ENCODE measurements at regions not wholly inside any gene's neighbourhood (a gene's known extent, or its start where the extent isn't known, plus 50 kb on each side); places are given as distances from the start of the nearest gene placed in this dataset.

DNA sequence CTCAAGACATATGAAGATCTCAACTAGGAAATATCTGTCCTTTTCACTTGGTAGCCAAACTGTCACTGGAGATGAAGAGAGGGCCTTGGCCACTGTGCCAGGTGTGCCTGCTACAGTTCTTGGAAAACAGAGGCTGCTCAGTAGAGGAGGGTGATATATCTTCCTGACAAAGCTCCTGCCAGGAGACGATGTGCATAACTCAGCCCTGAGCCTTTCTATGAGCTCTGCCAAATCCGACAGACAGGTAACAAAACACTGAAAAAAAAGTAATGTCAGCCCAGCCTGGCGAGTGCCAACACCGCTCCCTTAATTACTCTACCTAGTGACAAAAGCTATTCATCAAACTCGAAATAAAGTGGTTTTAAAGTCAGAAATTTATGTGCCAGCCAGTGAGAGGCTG lies 123.2 kb downstream of the MFSD1 start:
- no peak overlapping the region for H3K4me2 ChIP-seq
- Mint-ChIP-seq H3K27me3 (ENCODE audit: insufficient read depth, low read depth) (no peaks in the 10 kb centered on the region), H3K36me3 (no peaks in the 10 kb centered on the region), H3K9me3 (no peaks in the 10 kb centered on the region), H3K4me1 (no peaks in the 10 kb centered on the region), H3K27ac (no peak overlapping the region), H3K4me3 (no peak overlapping the region)
- no peak overlapping the region for H2AFZ ChIP-seq (replicated peaks)
- H3K79me2 ChIP-seq (ENCODE audit: low read depth), result no peaks in the 10 kb centered on the region
- no peak overlapping the region for H3K27ac ChIP-seq
- no peak overlapping the region for H3K4me3 ChIP-seq
- H3K9ac ChIP-seq, result no peak overlapping the region
- no peaks in the 10 kb centered on the region for H3F3A ChIP-seq (ENCODE audit: low read depth)
- H4K20me1 ChIP-seq (ENCODE audit: low read depth), result no peaks in the 10 kb centered on the region
- TF ChIP-seq, protein P1, sequence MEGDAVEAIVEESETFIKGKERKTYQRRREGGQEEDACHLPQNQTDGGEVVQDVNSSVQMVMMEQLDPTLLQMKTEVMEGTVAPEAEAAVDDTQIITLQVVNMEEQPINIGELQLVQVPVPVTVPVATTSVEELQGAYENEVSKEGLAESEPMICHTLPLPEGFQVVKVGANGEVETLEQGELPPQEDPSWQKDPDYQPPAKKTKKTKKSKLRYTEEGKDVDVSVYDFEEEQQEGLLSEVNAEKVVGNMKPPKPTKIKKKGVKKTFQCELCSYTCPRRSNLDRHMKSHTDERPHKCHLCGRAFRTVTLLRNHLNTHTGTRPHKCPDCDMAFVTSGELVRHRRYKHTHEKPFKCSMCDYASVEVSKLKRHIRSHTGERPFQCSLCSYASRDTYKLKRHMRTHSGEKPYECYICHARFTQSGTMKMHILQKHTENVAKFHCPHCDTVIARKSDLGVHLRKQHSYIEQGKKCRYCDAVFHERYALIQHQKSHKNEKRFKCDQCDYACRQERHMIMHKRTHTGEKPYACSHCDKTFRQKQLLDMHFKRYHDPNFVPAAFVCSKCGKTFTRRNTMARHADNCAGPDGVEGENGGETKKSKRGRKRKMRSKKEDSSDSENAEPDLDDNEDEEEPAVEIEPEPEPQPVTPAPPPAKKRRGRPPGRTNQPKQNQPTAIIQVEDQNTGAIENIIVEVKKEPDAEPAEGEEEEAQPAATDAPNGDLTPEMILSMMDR (IDR thresholded peaks at IDR 0.05), result no peak
- TF ChIP-seq EZH2phosphoT487 (IDR thresholded peaks at IDR 0.05) (no peak), EZH2 (IDR thresholded peaks at IDR 0.05) (no peak)
- H3K9me3 ChIP-seq (ENCODE audit: low read depth), result no peaks in the 10 kb centered on the region
- no peaks in the 10 kb centered on the region for H3K27me3 ChIP-seq
- no peaks in the 10 kb centered on the region for H3K4me1 ChIP-seq
- DNase-seq (ENCODE audit: low spot score), result no peak
- no peaks in the 10 kb centered on the region for H3K36me3 ChIP-seq

DNA sequence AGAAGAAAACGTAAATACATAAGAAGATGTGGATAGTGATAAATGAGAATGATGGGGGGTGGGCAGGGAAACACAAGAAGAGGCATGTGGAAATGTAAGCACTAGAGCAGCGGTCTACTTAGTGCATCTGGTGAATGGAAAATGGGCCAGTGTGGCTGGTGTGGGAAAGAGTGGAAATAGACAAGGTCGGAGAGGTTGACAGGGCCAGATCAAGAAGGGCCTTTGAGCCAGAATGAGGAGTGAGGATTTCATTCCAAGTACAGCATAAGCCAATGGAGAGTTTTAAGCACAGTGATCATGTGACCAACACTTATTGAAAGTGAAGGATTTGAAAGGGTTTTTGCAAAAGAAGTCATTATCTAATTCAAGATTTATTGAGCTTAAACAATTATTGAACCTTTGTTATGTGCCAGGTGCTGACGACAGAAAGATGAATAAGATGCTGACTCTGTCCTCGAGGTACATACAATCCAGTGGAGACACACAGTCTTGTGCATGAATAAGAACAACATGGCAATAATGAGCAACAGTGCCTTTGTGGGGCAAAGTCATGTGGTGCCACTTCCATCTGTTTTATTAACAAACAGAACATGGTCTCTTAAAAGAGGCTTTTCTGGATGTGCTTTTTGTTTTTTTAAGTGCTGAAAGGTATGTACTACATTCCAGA lies 124.1 kb downstream of the MFSD1 start:
- Histone ChIP-seq H3K4me2 (no peak overlapping the region), H3K4me1 (no peaks in the 10 kb centered on the region), H3K9me3 (ENCODE audit: low read depth) (no peaks in the 10 kb centered on the region), H4K20me1 (ENCODE audit: low read depth) (no peaks in the 10 kb centered on the region), H3K27ac (no peak overlapping the region), H3K9ac (no peak overlapping the region), H3K79me2 (ENCODE audit: low read depth) (no peaks in the 10 kb centered on the region), H3K4me3 (no peak overlapping the region), H3K27me3 (no peaks in the 10 kb centered on the region), H2AFZ (replicated peaks) (no peak overlapping the region), H3K36me3 (no peaks in the 10 kb centered on the region), H3F3A (ENCODE audit: low read depth) (no peaks in the 10 kb centered on the region)
- no peaks in the 10 kb centered on the region for H3K9me3 Mint-ChIP-seq
- no peak overlapping the region for H3K27ac Mint-ChIP-seq
- H3K4me1 Mint-ChIP-seq, result no peaks in the 10 kb centered on the region
- no peak for DNase-seq (ENCODE audit: low spot score)
- H3K4me3 Mint-ChIP-seq, result no peak overlapping the region
- TF ChIP-seq EZH2phosphoT487 (IDR thresholded peaks at IDR 0.05) (no peak), EZH2 (IDR thresholded peaks at IDR 0.05) (no peak)
- TF ChIP-seq, protein P1 (IDR thresholded peaks at IDR 0.05), result no peak
- H3K36me3 Mint-ChIP-seq, result no peaks in the 10 kb centered on the region
- H3K27me3 Mint-ChIP-seq (ENCODE audit: insufficient read depth, low read depth), result no peaks in the 10 kb centered on the region

DNA sequence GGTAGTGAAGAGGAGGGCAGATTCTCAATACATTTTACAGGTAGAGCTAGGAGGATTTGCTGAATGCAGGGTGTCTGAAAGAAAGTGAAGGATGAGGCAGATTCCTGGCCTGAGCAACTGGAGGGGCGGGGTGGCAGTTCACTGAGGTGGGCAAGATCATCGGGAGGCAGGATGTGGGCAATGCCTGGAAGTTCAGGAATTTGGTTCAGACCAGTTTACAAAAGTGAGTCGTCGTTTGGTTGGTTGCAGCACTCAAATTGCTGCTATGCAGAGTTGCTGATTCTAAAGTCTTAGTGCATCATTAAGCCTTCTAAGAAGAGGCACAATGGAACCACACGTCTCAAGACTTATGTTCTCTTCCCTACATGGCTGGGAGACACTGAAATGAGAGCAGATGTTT lies 134.0 kb downstream of the MFSD1 start:
- peaks cover 5% of the 10 kb centered on the region for H3K27me3 Mint-ChIP-seq (ENCODE audit: insufficient read depth, low read depth)

More for the DNA sequence above, 134.0 kb downstream of the MFSD1 start:
- H3K27ac ChIP-seq, result no peak overlapping the region
- no peaks in the 10 kb centered on the region for H3F3A ChIP-seq (ENCODE audit: low read depth)
- no peak for DNase-seq (ENCODE audit: low spot score)
- no peaks in the 10 kb centered on the region for H3K9me3 ChIP-seq (ENCODE audit: low read depth)
- Mint-ChIP-seq H3K9me3 (peaks cover 3% of the 10 kb centered on the region), H3K4me3 (no peak overlapping the region), H3K27ac (peak overlapping the region; percentile 4), H3K36me3 (no peaks in the 10 kb centered on the region), H3K4me1 (peaks cover 7% of the 10 kb centered on the region)
- no peaks in the 10 kb centered on the region for H3K27me3 ChIP-seq
- no peak overlapping the region for H2AFZ ChIP-seq (replicated peaks)
- no peak overlapping the region for H3K4me2 ChIP-seq
- TF ChIP-seq EZH2phosphoT487 (IDR thresholded peaks at IDR 0.05), result no peak
- TF ChIP-seq, protein P1 (IDR thresholded peaks at IDR 0.05), result no peak
- TF ChIP-seq EZH2 (IDR thresholded peaks at IDR 0.05), result no peak
- H3K4me1 ChIP-seq, result peaks cover 14% of the 10 kb centered on the region
- H3K9ac ChIP-seq, result no peak overlapping the region
- H3K36me3 ChIP-seq, result no peaks in the 10 kb centered on the region
- H4K20me1 ChIP-seq (ENCODE audit: low read depth), result no peaks in the 10 kb centered on the region
- no peak overlapping the region for H3K4me3 ChIP-seq
- no peaks in the 10 kb centered on the region for H3K79me2 ChIP-seq (ENCODE audit: low read depth)
